HTR-8/SVneo (cell line): ENCODE measurements at regions not wholly inside any gene's neighbourhood (a gene's known extent, or its start where the extent isn't known, plus 50 kb on each side); places are given as distances from the start of the nearest gene placed in this dataset.
"Not testable (repeated sequence)": the region's sequence is repeated elsewhere in the genome, so short reads cannot be mapped to it uniquely, and the experiment has no call there.

ENCODE experiments used
- DNase-seq: peaks from one replicate; pipeline ENCODE4 v3.0.0; 2011; ENCODE audit warnings: low spot score, mixed read lengths; ENCODE audit not compliant: insufficient read length
- FAIRE-seq: peaks from 2 replicates; lab custom pipeline; 2011; peaks lifted over from hg19 to GRCh38; lab: Jason Lieb, UNC

- DNase-seq (no peak), FAIRE-seq (no peak)
Measured at GRCh38 chr11:34719303-34719848, 98.5 kb downstream of the EHF start.

GRCh38 chr11:34713631-34714030, 92.7 kb downstream of the EHF start:
- not testable (repeated sequence) for DNase-seq, FAIRE-seq
